ENCODE measurements at regions not wholly inside any gene's neighbourhood (a gene's known extent, or its start where the extent isn't known, plus 50 kb on each side); places are given as distances from the start of the nearest gene placed in this dataset.

DNA sequence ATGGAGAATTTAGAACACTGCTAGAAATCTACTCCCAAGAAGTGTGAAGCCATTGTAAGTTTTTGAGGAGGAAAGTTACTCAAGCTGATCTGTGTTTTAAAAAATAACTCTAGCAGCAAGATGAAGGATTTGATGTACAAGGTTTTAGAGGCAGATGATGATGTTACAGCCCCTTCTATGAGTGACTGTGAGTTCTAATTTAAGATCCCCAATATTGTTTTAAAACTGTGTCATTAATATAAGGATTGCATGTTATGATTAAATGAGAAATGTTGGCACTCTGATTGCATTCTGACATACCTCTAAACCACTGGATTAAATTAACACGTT lies 293.5 kb downstream of the ADGB start:
- Mint-ChIP-seq H3K27ac (no peak overlapping the region), H3K27me3 (peaks cover 13 to 14% of the 10 kb centered on the region in 2 donors)
- ATAC-seq (replicated peaks), result no peak

DNA sequence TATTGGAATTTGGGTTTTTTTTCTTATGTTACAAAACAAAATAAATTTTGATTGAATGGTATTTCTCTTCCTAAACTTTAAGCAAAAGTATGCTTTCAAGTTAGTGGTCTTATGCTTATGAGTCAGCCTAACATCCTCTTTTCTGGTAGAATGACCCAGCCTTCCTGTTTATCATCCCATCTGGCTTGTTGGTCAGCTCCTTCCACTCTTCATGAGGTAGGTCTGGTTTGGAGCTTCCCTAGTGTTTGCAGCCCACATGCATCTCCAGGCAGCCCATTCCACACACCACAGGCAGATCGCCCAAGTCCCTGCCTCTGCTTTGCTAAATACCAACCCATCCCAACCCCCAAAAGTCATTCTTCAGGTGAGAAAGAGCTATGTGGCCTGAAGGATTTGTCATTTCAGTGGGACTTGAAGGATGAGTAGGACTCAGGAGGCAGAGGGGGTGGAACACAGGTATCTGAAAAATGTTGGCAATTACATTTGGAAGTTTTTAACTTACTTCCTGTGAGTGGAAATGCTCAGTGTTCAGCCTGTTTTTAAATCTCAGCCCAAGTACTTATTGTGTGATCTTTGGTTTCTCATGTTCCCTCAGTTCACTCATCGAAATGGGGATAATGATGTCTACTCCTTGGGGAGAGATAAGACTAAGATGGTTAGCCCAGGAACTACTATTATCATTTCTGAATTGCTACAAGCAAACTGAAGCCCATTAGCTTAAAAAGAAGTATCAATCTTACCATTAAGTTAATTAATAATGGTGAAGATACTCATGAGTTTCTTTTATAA lies 294.0 kb downstream of the ADGB start:
- H3K36me3 Mint-ChIP-seq (ENCODE audit: insufficient read depth), result no peaks in the 10 kb centered on the region
- no peak for ATAC-seq (replicated peaks)
- H3K27ac Mint-ChIP-seq, result no peak overlapping the region
- H3K4me3 Mint-ChIP-seq, result no peak overlapping the region
- DNase-seq, result no peak
- H3K4me1 Mint-ChIP-seq (ENCODE audit: low read depth in 2 of 2), result no peaks in the 10 kb centered on the region
- H3K9me3 Mint-ChIP-seq, result no peaks in the 10 kb centered on the region
- H3K27me3 Mint-ChIP-seq, result peaks cover 14 to 17% of the 10 kb centered on the region in 2 donors

More for the DNA sequence above, 293.5 kb downstream of the ADGB start:
- no peak overlapping the region for H3K4me3 Mint-ChIP-seq
- no peaks in the 10 kb centered on the region for H3K9me3 Mint-ChIP-seq
- DNase-seq, result no peak
- no peaks in the 10 kb centered on the region for H3K4me1 Mint-ChIP-seq (ENCODE audit: low read depth in 2 of 2)
- H3K36me3 Mint-ChIP-seq (ENCODE audit: insufficient read depth), result no peaks in the 10 kb centered on the region

DNA sequence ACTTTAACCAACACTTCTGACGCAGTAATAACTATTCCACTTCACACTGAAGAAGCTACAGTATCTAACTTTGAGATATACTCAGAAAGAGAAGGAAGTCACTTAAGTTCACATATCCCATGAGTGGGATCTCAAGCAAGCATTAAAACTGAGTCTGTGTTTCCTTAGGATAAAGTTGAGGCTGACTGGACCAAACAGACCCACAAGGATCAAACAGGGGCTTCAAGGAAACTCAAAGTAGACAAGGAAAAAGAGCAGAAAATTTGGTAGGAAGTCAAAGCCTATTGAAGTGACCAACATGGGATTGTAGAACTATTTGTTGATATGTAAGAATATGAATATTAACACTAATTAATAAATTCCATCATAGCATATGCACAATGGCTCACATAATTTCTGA lies 294.9 kb downstream of the ADGB start:
- Mint-ChIP-seq H3K27me3 (peaks cover 14% of the 10 kb centered on the region in 2 donors), H3K9me3 (no peaks in the 10 kb centered on the region), H3K4me3 (no peak overlapping the region), H3K36me3 (ENCODE audit: insufficient read depth) (no peaks in the 10 kb centered on the region), H3K4me1 (ENCODE audit: low read depth in 2 of 2) (no peaks in the 10 kb centered on the region), H3K27ac (no peak overlapping the region)
- ATAC-seq (replicated peaks) (no peak), DNase-seq (no peak)

DNA sequence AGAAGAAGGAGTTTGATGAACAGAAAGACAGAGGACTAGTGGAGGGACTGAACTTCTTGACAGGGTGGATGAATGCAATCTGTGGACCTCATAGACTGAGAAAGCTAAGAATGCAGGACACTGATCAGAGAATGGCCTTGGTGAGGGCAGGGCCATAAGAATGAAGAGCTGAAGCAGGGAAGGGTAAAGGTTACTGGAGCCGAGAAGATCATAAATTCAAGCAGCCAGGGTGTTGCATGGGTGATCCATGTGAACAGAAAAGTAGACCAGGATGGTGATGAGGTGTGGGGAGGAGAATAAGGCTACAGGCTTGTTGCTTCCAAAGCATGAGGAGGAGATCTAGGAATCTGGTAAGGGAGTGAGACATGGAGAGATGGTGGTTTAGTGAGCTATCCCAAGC lies 295.9 kb downstream of the ADGB start:
- no peak overlapping the region for H3K27ac Mint-ChIP-seq
- H3K4me3 Mint-ChIP-seq, result no peak overlapping the region
- H3K9me3 Mint-ChIP-seq, result no peaks in the 10 kb centered on the region
- ATAC-seq (replicated peaks) (no peak), DNase-seq (no peak)
- H3K27me3 Mint-ChIP-seq, result peaks cover 8% of the 10 kb centered on the region in 2 donors
- H3K36me3 Mint-ChIP-seq (ENCODE audit: insufficient read depth), result no peaks in the 10 kb centered on the region
- no peaks in the 10 kb centered on the region for H3K4me1 Mint-ChIP-seq (ENCODE audit: low read depth in 2 of 2)

DNA sequence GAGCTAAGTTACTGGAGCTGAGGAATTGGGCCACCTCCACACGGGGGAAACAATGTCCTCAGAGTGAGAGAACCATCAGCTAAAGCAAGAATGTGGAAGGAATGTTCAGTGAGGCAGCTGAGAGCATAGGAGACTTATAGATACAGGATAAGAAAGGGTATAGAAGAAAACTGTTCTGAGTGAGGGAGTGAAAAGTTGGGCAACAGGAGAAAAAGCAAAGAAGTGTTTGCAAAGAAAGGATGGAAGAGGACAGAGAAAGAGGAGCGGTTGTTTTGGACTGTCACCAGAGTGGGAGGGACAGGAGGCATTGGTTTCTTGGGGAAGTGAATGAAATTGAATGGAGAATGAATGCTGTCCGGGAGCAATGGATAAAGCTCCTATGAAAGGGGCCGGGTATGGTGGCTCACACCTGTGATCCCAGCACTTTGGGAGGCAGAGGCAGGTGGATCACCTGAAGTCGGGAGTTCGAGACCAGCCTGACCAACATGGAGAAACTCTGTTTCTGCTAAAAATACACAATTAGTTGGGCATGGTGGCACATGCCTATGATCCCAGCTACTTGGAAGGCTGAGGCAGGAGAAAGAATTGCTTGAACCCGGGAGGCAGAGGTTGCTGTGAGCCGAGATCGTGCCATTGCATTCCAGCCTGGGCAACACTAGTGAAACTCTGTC lies 296.5 kb downstream of the ADGB start:
- Mint-ChIP-seq H3K27me3 (peaks cover 8% of the 10 kb centered on the region in 2 donors), H3K4me1 (ENCODE audit: low read depth in 2 of 2) (no peaks in the 10 kb centered on the region), H3K4me3 (no peak overlapping the region), H3K27ac (no peak overlapping the region), H3K9me3 (no peaks in the 10 kb centered on the region), H3K36me3 (ENCODE audit: insufficient read depth) (peaks cover 3% of the 10 kb centered on the region)
- DNase-seq, result no peak
- ATAC-seq (replicated peaks), result no peak

DNA sequence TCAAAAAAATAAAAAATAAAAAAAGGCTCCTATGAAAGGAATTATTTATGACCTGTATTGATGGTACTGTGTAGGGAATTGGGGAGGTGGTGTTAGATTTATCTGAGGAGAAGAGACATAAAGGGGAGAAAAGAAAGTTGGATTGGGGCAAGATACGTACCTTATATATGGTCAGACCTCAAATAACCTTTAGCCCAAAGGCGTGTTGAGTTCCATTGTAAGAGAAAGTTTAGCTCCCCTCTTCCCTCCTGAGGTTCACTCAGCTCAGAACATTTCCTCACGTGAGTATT lies 296.9 kb downstream of the ADGB start:
- no peak for DNase-seq
- Mint-ChIP-seq H3K9me3 (no peaks in the 10 kb centered on the region), H3K4me3 (no peak overlapping the region), H3K27me3 (peaks cover 8% of the 10 kb centered on the region in 2 donors), H3K36me3 (ENCODE audit: insufficient read depth) (peaks cover 3% of the 10 kb centered on the region), H3K27ac (no peak overlapping the region), H3K4me1 (ENCODE audit: low read depth in 2 of 2) (no peaks in the 10 kb centered on the region)
- no peak for ATAC-seq (replicated peaks)

DNA sequence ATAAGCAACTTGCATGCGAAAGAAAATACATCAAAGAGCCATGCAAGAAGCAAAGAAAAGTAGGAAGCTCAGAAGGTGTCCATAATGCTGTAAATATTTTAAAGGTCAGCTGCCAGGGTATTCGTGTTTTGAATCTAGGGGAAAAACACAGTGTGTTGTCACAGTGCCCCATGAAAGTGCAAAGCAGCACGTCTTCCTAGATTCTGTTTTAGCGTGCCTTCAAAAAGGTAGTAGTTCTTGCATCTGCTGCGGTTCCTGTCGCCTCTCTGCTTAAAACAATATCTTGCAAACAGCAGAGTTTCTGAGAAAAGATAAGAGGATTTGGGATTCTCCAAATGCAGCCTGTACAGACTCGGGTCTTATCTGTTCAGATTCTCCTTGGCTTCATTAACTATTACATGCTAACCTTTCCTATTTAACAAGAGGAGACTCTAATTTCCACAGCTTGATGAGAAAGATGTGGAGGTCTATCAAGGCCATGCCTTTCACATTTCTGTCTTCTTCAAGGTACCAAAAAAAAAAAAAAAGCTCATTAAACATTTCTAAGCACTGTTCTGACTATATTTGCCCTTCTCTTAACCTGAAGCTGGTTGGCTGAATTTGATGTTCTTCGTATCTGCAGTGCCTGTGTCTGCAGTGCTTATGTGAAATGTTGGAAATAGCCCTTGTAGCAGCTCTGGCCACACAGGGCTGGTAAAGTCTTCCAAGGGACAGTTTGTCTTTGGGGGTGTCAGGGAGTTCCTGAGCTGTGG lies 297.5 kb downstream of the ADGB start:
- H3K36me3 Mint-ChIP-seq (ENCODE audit: insufficient read depth), result peaks cover 3% of the 10 kb centered on the region
- no peaks in the 10 kb centered on the region for H3K9me3 Mint-ChIP-seq
- H3K4me3 Mint-ChIP-seq, result no peak overlapping the region
- peaks cover 8% of the 10 kb centered on the region in 2 donors for H3K27me3 Mint-ChIP-seq
- DNase-seq, result no peak
- H3K4me1 Mint-ChIP-seq (ENCODE audit: low read depth in 2 of 2), result no peaks in the 10 kb centered on the region
- no peak overlapping the region for H3K27ac Mint-ChIP-seq
- ATAC-seq (replicated peaks), result no peak

DNA sequence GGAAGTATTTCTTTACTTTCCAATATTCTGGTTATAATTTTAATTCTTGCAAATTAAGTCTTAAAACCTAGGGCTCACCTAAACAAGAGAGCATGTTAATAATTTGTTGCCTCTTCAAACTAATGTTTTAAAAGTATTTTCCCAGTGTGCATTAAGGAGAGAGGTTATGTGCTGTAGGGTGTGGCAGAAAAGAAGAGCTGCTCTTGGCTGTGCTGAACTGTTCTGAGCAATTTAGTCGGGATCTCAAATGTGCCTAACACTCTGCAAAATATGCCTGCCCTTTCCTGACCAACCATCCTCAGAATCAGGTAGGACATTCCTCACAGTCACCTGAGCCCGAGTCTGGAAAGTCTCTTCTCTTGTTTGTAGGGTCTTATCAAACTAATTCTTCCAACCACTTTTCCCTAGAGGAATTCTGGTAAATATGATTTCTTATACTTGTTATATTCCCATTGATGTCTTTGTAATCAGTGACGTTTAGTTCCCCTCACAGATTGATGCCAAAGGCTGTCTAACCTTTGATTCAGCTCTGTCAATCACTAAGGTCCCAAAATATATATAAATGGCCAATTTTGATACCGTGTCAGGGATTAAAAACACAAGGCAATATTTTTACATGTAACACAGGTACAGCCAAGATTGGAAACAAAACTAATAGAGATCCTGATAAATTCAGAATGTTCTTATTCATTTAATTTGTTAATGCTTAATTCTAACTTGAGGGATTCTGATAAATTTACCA lies 298.4 kb downstream of the ADGB start:
- H3K9me3 Mint-ChIP-seq, result no peaks in the 10 kb centered on the region
- DNase-seq, result no peak
- H3K27me3 Mint-ChIP-seq, result peaks cover 8% of the 10 kb centered on the region in 2 donors
- H3K4me1 Mint-ChIP-seq (ENCODE audit: low read depth in 2 of 2), result no peaks in the 10 kb centered on the region
- no peak for ATAC-seq (replicated peaks)
- peaks cover 3% of the 10 kb centered on the region for H3K36me3 Mint-ChIP-seq (ENCODE audit: insufficient read depth)
- H3K27ac Mint-ChIP-seq, result no peak overlapping the region
- H3K4me3 Mint-ChIP-seq, result no peak overlapping the region

DNA sequence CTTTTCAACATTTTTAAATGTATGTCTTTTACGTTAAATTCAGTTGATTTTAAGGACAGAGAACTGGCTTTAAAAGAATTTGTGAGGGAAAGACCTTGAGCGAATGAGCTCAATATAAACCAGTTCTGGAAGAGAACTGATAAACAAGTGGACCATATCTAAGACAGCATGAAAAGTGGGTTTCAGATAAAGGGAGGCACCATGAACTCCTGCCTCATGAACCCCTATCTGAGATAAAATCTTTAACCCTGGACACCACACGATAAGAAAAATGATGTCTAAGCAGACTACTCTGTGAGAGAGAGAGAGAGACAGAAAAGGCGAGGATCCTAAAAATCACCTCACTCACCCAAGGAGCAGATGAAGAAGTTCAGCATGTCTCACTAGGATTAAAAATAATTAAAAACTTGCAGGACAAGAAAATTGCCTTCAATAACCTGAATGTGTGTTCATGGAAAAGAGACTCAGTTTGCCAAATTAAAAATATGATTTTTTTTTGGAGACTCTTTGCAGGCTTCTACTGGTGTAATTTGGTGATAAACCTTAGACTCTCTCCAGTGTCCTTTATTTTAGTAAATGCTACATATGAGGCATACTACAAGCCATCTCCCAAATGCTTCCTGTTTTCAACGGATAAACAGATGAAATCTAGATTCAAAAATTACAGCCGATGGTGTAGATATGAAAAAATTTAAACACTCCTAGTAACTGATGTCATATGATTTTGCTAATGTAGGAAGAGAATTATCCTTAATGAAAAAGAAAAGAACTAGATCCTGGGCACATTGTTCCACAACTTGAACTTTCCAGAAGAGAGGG lies 299.5 kb downstream of the ADGB start:
- peaks cover 8% of the 10 kb centered on the region in 2 donors for H3K27me3 Mint-ChIP-seq
- no peak overlapping the region for H3K4me3 Mint-ChIP-seq
- DNase-seq (no peak), ATAC-seq (replicated peaks) (no peak)
- no peaks in the 10 kb centered on the region for H3K9me3 Mint-ChIP-seq
- peaks cover 3% of the 10 kb centered on the region for H3K36me3 Mint-ChIP-seq (ENCODE audit: insufficient read depth)
- H3K27ac Mint-ChIP-seq, result no peak overlapping the region
- H3K4me1 Mint-ChIP-seq (ENCODE audit: low read depth in 2 of 2), result no peaks in the 10 kb centered on the region

DNA sequence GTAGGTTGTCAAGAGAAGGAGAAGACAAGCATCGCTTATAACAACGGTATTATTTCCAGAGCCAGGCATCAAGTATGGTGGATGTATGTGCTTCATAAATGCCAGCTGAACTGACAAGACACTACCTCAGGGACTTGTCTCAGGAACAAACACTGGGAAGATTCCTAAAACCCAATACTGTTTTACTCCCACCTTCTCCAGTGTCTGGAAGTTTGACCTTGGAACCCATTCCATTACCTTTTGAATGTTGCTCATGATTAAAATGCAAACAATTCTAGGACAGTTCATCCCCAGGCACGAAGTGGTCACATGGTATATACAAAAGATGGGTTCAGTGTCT lies 300.1 kb downstream of the ADGB start:
- no peak for DNase-seq
- H3K4me1 Mint-ChIP-seq (ENCODE audit: low read depth in 2 of 2), result no peaks in the 10 kb centered on the region
- no peaks in the 10 kb centered on the region for H3K9me3 Mint-ChIP-seq
- H3K4me3 Mint-ChIP-seq, result no peak overlapping the region
- ATAC-seq (replicated peaks), result no peak
- H3K27ac Mint-ChIP-seq, result no peak overlapping the region
- peaks cover 3% of the 10 kb centered on the region for H3K36me3 Mint-ChIP-seq (ENCODE audit: insufficient read depth)
- H3K27me3 Mint-ChIP-seq, result peaks cover 8% of the 10 kb centered on the region in 2 donors

DNA sequence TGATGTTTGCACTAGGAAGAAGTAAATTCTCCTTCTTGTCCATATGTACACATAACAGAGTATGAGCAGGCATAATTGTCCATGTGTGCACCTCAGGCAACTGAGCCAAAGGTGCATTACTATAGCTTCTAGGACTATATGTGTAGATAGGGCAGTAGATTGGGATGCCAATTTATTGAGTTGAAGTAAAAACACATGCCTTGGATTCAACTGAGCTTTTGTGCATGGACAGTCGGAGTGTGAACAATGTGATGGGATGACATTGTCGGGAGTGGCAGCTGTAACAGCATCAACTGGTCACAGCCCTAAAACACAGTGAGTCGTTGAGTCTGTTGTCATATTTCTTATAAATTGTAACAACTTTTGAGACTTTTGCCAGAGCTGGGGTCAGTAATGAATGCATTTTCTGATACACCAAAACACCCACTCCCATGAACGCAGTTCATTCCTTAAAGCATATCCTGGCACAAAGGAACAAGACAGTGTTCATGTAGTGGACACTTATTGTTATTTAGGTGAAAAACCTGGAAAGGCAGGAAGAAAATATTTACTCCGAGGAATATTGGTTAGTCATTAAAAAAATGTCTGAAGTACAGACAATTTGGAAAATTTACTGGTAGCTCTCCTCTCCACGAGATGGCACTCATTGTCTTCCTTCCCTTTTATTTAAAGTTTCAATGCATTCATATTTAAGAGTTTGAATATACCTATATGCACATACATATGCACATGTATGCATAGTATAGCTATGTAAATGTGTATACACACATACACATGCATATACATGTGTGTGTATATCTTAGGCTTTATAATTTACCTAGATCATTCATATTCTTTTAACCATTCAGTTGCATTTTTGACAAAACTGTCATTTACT lies 302.0 kb upstream of the STXBP5 start:
- Mint-ChIP-seq H3K27ac (no peak overlapping the region), H3K36me3 (ENCODE audit: insufficient read depth) (peaks cover 3% of the 10 kb centered on the region), H3K27me3 (peaks cover 0 to 6% of the 10 kb centered on the region in 2 donors), H3K9me3 (no peaks in the 10 kb centered on the region), H3K4me1 (ENCODE audit: low read depth in 2 of 2) (no peaks in the 10 kb centered on the region), H3K4me3 (no peak overlapping the region)
- ATAC-seq (replicated peaks) (no peak), DNase-seq (no peak)

DNA sequence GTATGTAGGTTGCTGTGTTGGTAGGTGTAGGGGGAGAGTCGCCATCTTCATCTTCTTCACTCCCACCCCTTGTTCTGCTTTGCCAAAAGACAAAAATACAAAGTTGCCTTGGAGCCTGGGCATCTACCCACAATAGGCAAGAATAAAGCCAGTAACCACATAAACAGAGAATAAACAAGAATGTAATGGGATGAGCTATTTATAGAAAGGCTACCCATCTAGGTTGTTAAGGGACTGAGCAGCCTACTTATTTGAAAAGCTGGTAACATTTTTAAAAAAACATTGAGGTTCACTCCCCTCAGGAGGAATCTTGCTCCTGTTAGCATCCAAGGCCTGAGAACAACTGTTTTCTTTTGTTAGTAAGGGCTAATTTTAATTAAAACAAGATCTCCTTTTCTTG lies 301.4 kb upstream of the STXBP5 start:
- Mint-ChIP-seq H3K27ac (no peak overlapping the region), H3K4me1 (ENCODE audit: low read depth in 2 of 2) (no peaks in the 10 kb centered on the region), H3K4me3 (no peak overlapping the region), H3K27me3 (peaks cover 0 to 6% of the 10 kb centered on the region in 2 donors), H3K36me3 (ENCODE audit: insufficient read depth) (peaks cover 3% of the 10 kb centered on the region), H3K9me3 (no peaks in the 10 kb centered on the region)
- ATAC-seq (replicated peaks), result no peak
- DNase-seq, result no peak
